ENCODE measurements at regions not wholly inside any gene's neighbourhood (a gene's known extent, or its start where the extent isn't known, plus 50 kb on each side); places are given as distances from the start of the nearest gene placed in this dataset.
"Not testable (repeated sequence)": the region's sequence is repeated elsewhere in the genome, so short reads cannot be mapped to it uniquely, and the experiment has no call there.

DNA sequence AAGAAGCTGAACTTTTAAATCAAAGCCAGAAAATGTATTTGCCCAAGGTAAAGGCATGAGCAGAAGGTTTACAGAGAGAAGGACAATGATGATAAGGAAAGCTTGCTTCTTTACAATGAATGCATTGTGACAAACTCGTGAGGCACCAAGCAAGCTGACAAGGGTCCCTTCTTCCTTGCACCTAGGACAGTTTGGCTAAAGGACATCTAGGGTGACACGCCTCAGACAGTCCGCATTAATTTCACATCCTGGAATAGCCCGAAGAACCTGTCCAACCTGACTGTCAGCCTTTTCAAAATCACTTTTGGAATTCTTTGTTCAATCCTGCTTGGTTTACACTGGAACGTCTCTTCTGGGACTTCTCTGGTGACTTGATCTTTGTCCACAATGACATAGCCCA, 146.4 kb upstream of the MAP3K1 start:
- Histone ChIP-seq H3K9ac (ENCODE audit: insufficient read length, low read depth) (no peak overlapping the region), H3K9me3 (ENCODE audit: insufficient read depth, low read length) (peaks cover 19% of the 10 kb centered on the region), H3K4me1 (ENCODE audit: insufficient read depth, insufficient read length) (peaks cover 6% of the 10 kb centered on the region), H3K27me3 (ENCODE audit: insufficient read depth, insufficient read length) (no peaks in the 10 kb centered on the region), H3K4me3 (ENCODE audit: insufficient read length, low read depth) (no peak overlapping the region), H3K36me3 (ENCODE audit: insufficient read depth, insufficient read length, low read length) (no peaks in the 10 kb centered on the region)
- no peak for DNase-seq (ENCODE audit: low read depth, low spot score)
- no peak for TF ChIP-seq SUZ12 (IDR thresholded peaks at IDR 0.05; ENCODE audit: extremely low read depth, insufficient read depth, insufficient read length)
- no peak for TF ChIP-seq YY1 (IDR thresholded peaks at IDR 0.05; ENCODE audit: insufficient read depth, insufficient read length)
- no peak for TF ChIP-seq ZNF274 (IDR thresholded peaks at IDR 0.05; ENCODE audit: low read depth, low read length)

DNA sequence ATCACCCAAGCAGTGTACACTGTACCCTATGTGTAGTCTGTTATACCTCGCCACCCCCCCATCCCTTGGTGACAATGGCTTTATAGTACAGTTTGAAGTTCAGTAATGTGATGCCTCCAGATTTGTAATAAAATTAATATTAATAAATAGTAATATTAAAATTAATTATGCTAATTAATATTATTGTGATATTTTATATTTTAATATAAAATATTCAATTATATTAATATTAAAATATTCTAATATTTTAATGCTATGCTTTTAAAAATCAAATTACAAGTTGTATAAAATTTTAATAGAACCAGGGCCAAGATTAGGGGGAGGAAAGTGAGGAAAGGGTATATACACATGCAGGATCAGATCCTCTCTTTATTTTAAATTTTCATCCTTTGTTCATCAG, 147.7 kb upstream of the MAP3K1 start:
- no peaks in the 10 kb centered on the region for H3K27me3 ChIP-seq (ENCODE audit: insufficient read depth, insufficient read length)
- TF ChIP-seq SUZ12 (IDR thresholded peaks at IDR 0.05; ENCODE audit: extremely low read depth, insufficient read depth, insufficient read length) (no peak), ZNF274 (IDR thresholded peaks at IDR 0.05; ENCODE audit: low read depth, low read length) (no peak), YY1 (IDR thresholded peaks at IDR 0.05; ENCODE audit: insufficient read depth, insufficient read length) (no peak)
- DNase-seq (ENCODE audit: low read depth, low spot score): no peak
- H3K4me3 ChIP-seq (ENCODE audit: insufficient read length, low read depth): no peak overlapping the region
- H3K9me3 ChIP-seq (ENCODE audit: insufficient read depth, low read length): peaks cover 19% of the 10 kb centered on the region
- peaks cover 6% of the 10 kb centered on the region for H3K4me1 ChIP-seq (ENCODE audit: insufficient read depth, insufficient read length)
- no peak overlapping the region for H3K9ac ChIP-seq (ENCODE audit: insufficient read length, low read depth)
- H3K36me3 ChIP-seq (ENCODE audit: insufficient read depth, insufficient read length, low read length): no peaks in the 10 kb centered on the region

GRCh38 chr5:56666901-56667300, 148.4 kb upstream of the MAP3K1 start:
- H3K36me3 ChIP-seq (ENCODE audit: insufficient read depth, insufficient read length, low read length): no peaks in the 10 kb centered on the region
- H3K4me1 ChIP-seq (ENCODE audit: insufficient read depth, insufficient read length): peaks cover 6% of the 10 kb centered on the region
- H3K4me3 ChIP-seq (ENCODE audit: insufficient read length, low read depth): no peak overlapping the region
- TF ChIP-seq SUZ12 (IDR thresholded peaks at IDR 0.05; ENCODE audit: extremely low read depth, insufficient read depth, insufficient read length): no peak
- TF ChIP-seq ZNF274 (IDR thresholded peaks at IDR 0.05; ENCODE audit: low read depth, low read length): no peak
- no peak for TF ChIP-seq YY1 (IDR thresholded peaks at IDR 0.05; ENCODE audit: insufficient read depth, insufficient read length)
- DNase-seq (ENCODE audit: low read depth, low spot score): no peak
- H3K27me3 ChIP-seq (ENCODE audit: insufficient read depth, insufficient read length): no peaks in the 10 kb centered on the region
- H3K9ac ChIP-seq (ENCODE audit: insufficient read length, low read depth): no peak overlapping the region
- peaks cover 19% of the 10 kb centered on the region for H3K9me3 ChIP-seq (ENCODE audit: insufficient read depth, low read length)

DNA sequence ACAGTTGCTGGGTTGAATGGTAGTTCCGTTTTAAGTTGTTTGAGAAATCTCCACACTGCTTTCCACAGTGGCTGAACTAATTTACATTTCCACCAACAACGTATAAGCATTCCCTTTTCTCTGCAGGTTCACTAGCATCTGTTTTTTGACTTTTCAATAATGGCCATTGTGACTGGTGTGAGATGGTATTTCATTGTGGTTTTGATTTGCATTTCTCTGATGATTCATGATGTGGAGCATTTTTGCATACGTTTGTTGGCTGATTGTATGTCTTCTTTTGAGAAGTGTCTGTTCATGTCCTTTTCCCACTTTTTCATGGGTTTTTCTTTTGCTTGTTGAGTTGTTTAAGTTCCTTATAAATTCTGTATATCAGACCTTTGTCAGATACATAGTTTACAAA, 150.2 kb upstream of the MAP3K1 start:
- H3K36me3 ChIP-seq (ENCODE audit: insufficient read depth, insufficient read length, low read length); DNase-seq (ENCODE audit: low read depth, low spot score); H3K27me3 ChIP-seq (ENCODE audit: insufficient read depth, insufficient read length); H3K4me1 ChIP-seq (ENCODE audit: insufficient read depth, insufficient read length); H3K9ac ChIP-seq (ENCODE audit: insufficient read length, low read depth); H3K4me3 ChIP-seq (ENCODE audit: insufficient read length, low read depth): not testable (repeated sequence)
- H3K9me3 ChIP-seq (ENCODE audit: insufficient read depth, low read length): peaks cover 23% of the 10 kb centered on the region

DNA sequence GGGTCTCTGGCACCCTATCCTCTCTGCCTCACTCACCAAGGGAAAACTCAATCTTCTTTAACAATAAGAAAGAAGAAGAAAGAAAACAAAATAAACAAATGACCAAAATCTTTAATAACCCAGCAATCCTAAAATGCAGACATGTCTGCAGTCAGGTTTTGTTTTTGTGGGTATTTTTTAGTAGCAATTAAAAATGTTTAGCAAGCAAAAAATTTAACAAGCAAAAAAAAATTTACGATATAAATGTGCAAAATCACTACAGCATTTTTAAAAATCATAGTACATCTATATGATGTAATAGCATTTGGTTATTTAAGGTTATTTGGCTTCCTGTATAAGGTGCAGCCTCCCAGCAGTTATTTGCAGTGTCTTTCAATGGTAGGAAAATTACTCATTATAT, 151.3 kb upstream of the MAP3K1 start:
- H3K27me3 ChIP-seq (ENCODE audit: insufficient read depth, insufficient read length): no peaks in the 10 kb centered on the region
- no peak overlapping the region for H3K4me3 ChIP-seq (ENCODE audit: insufficient read length, low read depth)
- no peaks in the 10 kb centered on the region for H3K36me3 ChIP-seq (ENCODE audit: insufficient read depth, insufficient read length, low read length)
- H3K9me3 ChIP-seq (ENCODE audit: insufficient read depth, low read length): peaks cover 23% of the 10 kb centered on the region
- DNase-seq (ENCODE audit: low read depth, low spot score): no peak
- peak overlapping the region; percentile 26 for H3K9ac ChIP-seq (ENCODE audit: insufficient read length, low read depth)
- TF ChIP-seq YY1 (IDR thresholded peaks at IDR 0.05; ENCODE audit: insufficient read depth, insufficient read length) (no peak), SUZ12 (IDR thresholded peaks at IDR 0.05; ENCODE audit: extremely low read depth, insufficient read depth, insufficient read length) (no peak), ZNF274 (IDR thresholded peaks at IDR 0.05; ENCODE audit: low read depth, low read length) (no peak)
- H3K4me1 ChIP-seq (ENCODE audit: insufficient read depth, insufficient read length): peaks cover 1% of the 10 kb centered on the region

- Histone ChIP-seq H3K36me3 (ENCODE audit: insufficient read depth, insufficient read length, low read length) (no peaks in the 10 kb centered on the region), H3K9ac (ENCODE audit: insufficient read length, low read depth) (peak overlapping the region; percentile 26), H3K4me3 (ENCODE audit: insufficient read length, low read depth) (no peak overlapping the region), H3K4me1 (ENCODE audit: insufficient read depth, insufficient read length) (no peaks in the 10 kb centered on the region), H3K27me3 (ENCODE audit: insufficient read depth, insufficient read length) (no peaks in the 10 kb centered on the region), H3K9me3 (ENCODE audit: insufficient read depth, low read length) (peaks cover 23% of the 10 kb centered on the region)
- DNase-seq (ENCODE audit: low read depth, low spot score): no peak
- no peak for TF ChIP-seq YY1 (IDR thresholded peaks at IDR 0.05; ENCODE audit: insufficient read depth, insufficient read length)
- TF ChIP-seq ZNF274 (IDR thresholded peaks at IDR 0.05; ENCODE audit: low read depth, low read length): no peak
- no peak for TF ChIP-seq SUZ12 (IDR thresholded peaks at IDR 0.05; ENCODE audit: extremely low read depth, insufficient read depth, insufficient read length)
Observed at GRCh38 chr5:56663523-56663922, 151.8 kb upstream of the MAP3K1 start.

GRCh38 chr5:56662893-56663292, 152.5 kb upstream of the MAP3K1 start:
- Histone ChIP-seq H3K9ac (ENCODE audit: insufficient read length, low read depth) (no peak overlapping the region), H3K4me3 (ENCODE audit: insufficient read length, low read depth) (no peak overlapping the region), H3K27me3 (ENCODE audit: insufficient read depth, insufficient read length) (no peaks in the 10 kb centered on the region), H3K9me3 (ENCODE audit: insufficient read depth, low read length) (peaks cover 23% of the 10 kb centered on the region), H3K36me3 (ENCODE audit: insufficient read depth, insufficient read length, low read length) (no peaks in the 10 kb centered on the region), H3K4me1 (ENCODE audit: insufficient read depth, insufficient read length) (no peaks in the 10 kb centered on the region)
- no peak for TF ChIP-seq YY1 (IDR thresholded peaks at IDR 0.05; ENCODE audit: insufficient read depth, insufficient read length)
- no peak for TF ChIP-seq ZNF274 (IDR thresholded peaks at IDR 0.05; ENCODE audit: low read depth, low read length)
- no peak for TF ChIP-seq SUZ12 (IDR thresholded peaks at IDR 0.05; ENCODE audit: extremely low read depth, insufficient read depth, insufficient read length)
- no peak for DNase-seq (ENCODE audit: low read depth, low spot score)

GRCh38 chr5:56659971-56660370, 155.4 kb upstream of the MAP3K1 start:
- Histone ChIP-seq H3K4me1 (ENCODE audit: insufficient read depth, insufficient read length) (no peaks in the 10 kb centered on the region), H3K27me3 (ENCODE audit: insufficient read depth, insufficient read length) (no peaks in the 10 kb centered on the region), H3K9ac (ENCODE audit: insufficient read length, low read depth) (no peak overlapping the region), H3K9me3 (ENCODE audit: insufficient read depth, low read length) (0 out of 2 replicates have a peak, but pooled peaks cover 10% of the 10 kb centered on the region), H3K4me3 (ENCODE audit: insufficient read length, low read depth) (no peak overlapping the region), H3K36me3 (ENCODE audit: insufficient read depth, insufficient read length, low read length) (no peaks in the 10 kb centered on the region)
- no peak for TF ChIP-seq YY1 (IDR thresholded peaks at IDR 0.05; ENCODE audit: insufficient read depth, insufficient read length)
- TF ChIP-seq SUZ12 (IDR thresholded peaks at IDR 0.05; ENCODE audit: extremely low read depth, insufficient read depth, insufficient read length): no peak
- TF ChIP-seq ZNF274 (IDR thresholded peaks at IDR 0.05; ENCODE audit: low read depth, low read length): no peak
- DNase-seq (ENCODE audit: low read depth, low spot score): no peak

Data from NT2/D1 (cell line).